Thyroid gland (tissue), 4 donors: ENCODE measurements at regions not wholly inside any gene's neighbourhood (a gene's known extent, or its start where the extent isn't known, plus 50 kb on each side); places are given as distances from the start of the nearest gene placed in this dataset.

Source experiments
- CTCF ChIP-seq, 6 experiments: fragments of 200-600 bp in 3 of 6; fragments of 450-650 bp in 3 of 6; sonication (generic) in 3 of 6; IDR thresholded peaks; one replicate each; pipeline ENCODE4 v1.5.1; 2016 to 2019; ENCODE audit warnings: antibody characterized with exemption in 6 of 6, mild to moderate bottlenecking in 2 of 6, inconsistent platforms in 1 of 6, moderate library complexity in 1 of 6
- POLR2A ChIP-seq, 2 donors: fragments of 450-650 bp; IDR thresholded peaks; one replicate each; pipeline ENCODE4 v1.6.1; 2017; ENCODE audit warnings: antibody characterized with exemption in 2 of 2, mild to moderate bottlenecking in 2 of 2, moderate library complexity in 1 of 2

DNA sequence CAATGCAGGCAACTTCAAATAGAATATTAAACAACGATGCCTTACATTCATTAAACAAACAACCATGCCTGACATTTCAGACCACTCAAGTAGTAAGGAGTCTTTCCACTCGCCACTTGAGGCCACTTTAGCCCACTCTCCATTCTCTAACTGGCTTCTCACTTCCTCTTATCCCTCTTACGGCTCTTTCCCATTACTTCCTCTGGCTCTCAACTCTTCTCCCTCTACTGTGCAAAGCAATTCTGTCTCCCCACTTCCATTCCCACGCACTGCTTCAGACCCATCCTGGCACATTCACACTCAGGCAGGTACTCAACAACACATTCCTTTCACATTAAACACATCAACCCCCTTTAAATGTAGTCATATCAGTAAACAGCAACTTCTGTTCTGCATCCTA, 229.8 kb upstream of the IPO5 start:
- TF ChIP-seq CTCF (IDR thresholded peaks at IDR 0.05) (no peak), POLR2A (IDR thresholded peaks at IDR 0.05) (no peak)
